ENCODE measurements at regions not wholly inside any gene's neighbourhood (a gene's known extent, or its start where the extent isn't known, plus 50 kb on each side); places are given as distances from the start of the nearest gene placed in this dataset.

GRCh38 chr13:53238261-53238660 is 209.6 kb downstream of the OLFM4 start:
- no peaks in the 10 kb centered on the region for H3K36me3 ChIP-seq (ENCODE audit: control insufficient read depth in 4 of 4, insufficient read depth in 4 of 4, low read length in 4 of 4)
- no peak for TF ChIP-seq CTCF (IDR thresholded peaks at IDR 0.05; ENCODE audit: control extremely low read depth, extremely low read depth)
- H3K4me3 ChIP-seq: no peak overlapping the region
- ATAC-seq (ENCODE audit: insufficient read depth, low FRiP score) (no peak), DNase-seq (peak in 1 of 3 donors; percentile 4)
- H3K27ac ChIP-seq (ENCODE audit: low read depth in 1 of 2, low read length in 1 of 2): no peak overlapping the region
- peaks cover 0 to 5% (median 0%) of the 10 kb centered on the region in 5 donors for H3K4me1 ChIP-seq (ENCODE audit: control insufficient read depth in 5 of 5, insufficient read depth in 5 of 5, low read length in 5 of 5)
- H3K9ac ChIP-seq (ENCODE audit: insufficient read depth in 1 of 2, low read length in 2 of 2): no peak overlapping the region
- H3K27me3 ChIP-seq (ENCODE audit: control insufficient read depth in 3 of 3, insufficient read depth in 3 of 3, low read length in 2 of 3): peaks cover 0 to 4% (median 4%) of the 10 kb centered on the region in 3 donors
- no peaks in the 10 kb centered on the region for H3K9me3 ChIP-seq (ENCODE audit: control insufficient read depth in 4 of 4, insufficient read depth in 3 of 4, low read length in 3 of 4)
- WGBS, 2 donors: 30 to 46% methylated on average over 10 of the region's 10 CpGs

GRCh38 chr13:53240401-53241025 is 211.9 kb downstream of the OLFM4 start:
- Histone ChIP-seq H3K9ac (ENCODE audit: insufficient read depth in 1 of 2, low read length in 2 of 2) (no peak overlapping the region), H3K4me1 (ENCODE audit: control insufficient read depth in 5 of 5, insufficient read depth in 5 of 5, low read length in 5 of 5) (peaks cover 0 to 5% (median 0%) of the 10 kb centered on the region in 5 donors), H3K4me3 (no peak overlapping the region), H3K9me3 (ENCODE audit: control insufficient read depth in 4 of 4, insufficient read depth in 3 of 4, low read length in 3 of 4) (no peaks in the 10 kb centered on the region), H3K36me3 (ENCODE audit: control insufficient read depth in 4 of 4, insufficient read depth in 4 of 4, low read length in 4 of 4) (no peaks in the 10 kb centered on the region), H3K27ac (ENCODE audit: low read depth in 1 of 2, low read length in 1 of 2) (no peak overlapping the region), H3K27me3 (ENCODE audit: control insufficient read depth in 3 of 3, insufficient read depth in 3 of 3, low read length in 2 of 3) (peaks cover 0 to 4% (median 4%) of the 10 kb centered on the region in 3 donors)
- no peak for TF ChIP-seq CTCF (IDR thresholded peaks at IDR 0.05; ENCODE audit: control extremely low read depth, extremely low read depth)
- DNase-seq (peak in 2 of 3 donors; percentile 8 to 45), ATAC-seq (ENCODE audit: insufficient read depth, low FRiP score) (no peak)
- 59 to 76% methylated on average over 14 of the region's 14 CpGs for WGBS, 2 donors

- Histone ChIP-seq H3K27ac (ENCODE audit: low read depth in 1 of 2, low read length in 1 of 2) (no peak overlapping the region), H3K9me3 (ENCODE audit: control insufficient read depth in 4 of 4, insufficient read depth in 3 of 4, low read length in 3 of 4) (no peaks in the 10 kb centered on the region), H3K9ac (ENCODE audit: insufficient read depth in 1 of 2, low read length in 2 of 2) (no peak overlapping the region), H3K27me3 (ENCODE audit: control insufficient read depth in 3 of 3, insufficient read depth in 3 of 3, low read length in 2 of 3) (peaks cover 0 to 4% (median 4%) of the 10 kb centered on the region in 3 donors), H3K36me3 (ENCODE audit: control insufficient read depth in 4 of 4, insufficient read depth in 4 of 4, low read length in 4 of 4) (no peaks in the 10 kb centered on the region), H3K4me1 (ENCODE audit: control insufficient read depth in 5 of 5, insufficient read depth in 5 of 5, low read length in 5 of 5) (peaks cover 0 to 5% (median 0%) of the 10 kb centered on the region in 5 donors), H3K4me3 (no peak overlapping the region)
- TF ChIP-seq CTCF (IDR thresholded peaks at IDR 0.05; ENCODE audit: control extremely low read depth, extremely low read depth): no peak
- WGBS, 2 donors: 61 to 76% methylated on average over 5 of the region's 5 CpGs
- DNase-seq: no peak
- ATAC-seq (ENCODE audit: insufficient read depth, low FRiP score): no peak
Measured at GRCh38 chr13:53241891-53242348, 213.3 kb downstream of the OLFM4 start.
